Activated B cell treated with CpG ODN at 0.5 μM for 24 hours (primary cell): ENCODE measurements at regions not wholly inside any gene's neighbourhood (a gene's known extent, or its start where the extent isn't known, plus 50 kb on each side); places are given as distances from the start of the nearest gene placed in this dataset.

Source experiments
- ATAC-seq: fragments of 200-7000 bp; cut with Tn5 transposase; one replicate; pipeline ENCODE4 v1.10.0; 2021; ENCODE audit warnings: low read depth, mild to moderate bottlenecking, moderate library complexity
- CTCF ChIA-PET: fragments of 350-600 bp; sonication (Branson Sonifier 250); formaldehyde crosslinking; loops from one replicate; lab custom pipeline; 2021; ENCODE audit warnings: antibody characterized with exemption; lab: Charles Lee
- POLR2A ChIA-PET: fragments of 350-600 bp; sonication (Branson Sonifier 250); formaldehyde crosslinking; loops from one replicate; lab custom pipeline; 2021; ENCODE audit warnings: antibody characterized with exemption; lab: Charles Lee
- DNase-seq: peaks from one replicate; pipeline ENCODE4 v3.0.0; 2022
- H3K27ac Mint-ChIP-seq: one replicate; pipeline ENCODE4 v1.8.0; 2020; ENCODE audit warnings: mixed read lengths
- H3K27me3 Mint-ChIP-seq: one replicate; pipeline ENCODE4 v1.8.0; 2021; ENCODE audit warnings: mixed read lengths
- H3K36me3 Mint-ChIP-seq: one replicate; pipeline ENCODE4 v1.8.0; 2021; ENCODE audit warnings: low read depth, mixed read lengths
- H3K4me1 Mint-ChIP-seq: one replicate; pipeline ENCODE4 v1.8.0; 2021; ENCODE audit warnings: mixed read lengths
- H3K4me3 Mint-ChIP-seq: one replicate; pipeline ENCODE4 v1.8.0; 2020; ENCODE audit warnings: mild to moderate bottlenecking, mixed read lengths
- H3K9me3 Mint-ChIP-seq: one replicate; pipeline ENCODE4 v1.8.0; 2020; ENCODE audit warnings: mixed read lengths
- intact Hi-C: fragments of 100-400 bp; cut with micrococcal nuclease; formaldehyde crosslinking; loops from one replicate; pipeline ENCODE4 v1.15.1; 2024
- TF ChIP-seq, protein P1 (sequence below): fragments of 200-600 bp; IDR thresholded peaks from one replicate; pipeline ENCODE4 v1.8.0; 2022; ENCODE audit warnings: antibody characterized with exemption, mild to moderate bottlenecking

DNA sequence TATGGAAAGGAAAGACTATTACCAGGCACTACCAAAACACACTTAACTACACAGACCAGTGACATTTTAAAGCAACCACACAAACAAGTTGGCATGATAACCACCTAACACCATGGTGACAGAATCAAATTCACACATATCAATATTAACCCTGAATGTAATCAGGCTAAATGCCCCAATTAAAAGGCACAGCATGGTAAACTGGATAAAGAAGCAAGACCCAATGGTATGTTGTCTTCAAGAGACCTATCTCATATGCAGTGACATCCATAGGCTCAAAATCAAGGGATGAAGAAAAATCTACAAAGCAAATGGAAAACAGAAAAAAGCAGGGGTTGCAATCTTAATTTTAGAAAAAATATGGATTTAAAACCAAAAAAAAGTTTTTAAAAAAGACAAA, 86.0 kb downstream of the SAMD9 start:
- peaks cover 19% of the 10 kb centered on the region for H3K9me3 Mint-ChIP-seq
- ATAC-seq (no peak), DNase-seq (no peak)
- H3K36me3 Mint-ChIP-seq = no peaks in the 10 kb centered on the region
- no peak overlapping the region for H3K4me3 Mint-ChIP-seq
- no peak overlapping the region for H3K27ac Mint-ChIP-seq
- ChIA-PET CTCF (no interaction called here), POLR2A (no interaction called here)
- intact Hi-C loops = no loop called here
- H3K4me1 Mint-ChIP-seq = no peaks in the 10 kb centered on the region
- TF ChIP-seq, protein P1, sequence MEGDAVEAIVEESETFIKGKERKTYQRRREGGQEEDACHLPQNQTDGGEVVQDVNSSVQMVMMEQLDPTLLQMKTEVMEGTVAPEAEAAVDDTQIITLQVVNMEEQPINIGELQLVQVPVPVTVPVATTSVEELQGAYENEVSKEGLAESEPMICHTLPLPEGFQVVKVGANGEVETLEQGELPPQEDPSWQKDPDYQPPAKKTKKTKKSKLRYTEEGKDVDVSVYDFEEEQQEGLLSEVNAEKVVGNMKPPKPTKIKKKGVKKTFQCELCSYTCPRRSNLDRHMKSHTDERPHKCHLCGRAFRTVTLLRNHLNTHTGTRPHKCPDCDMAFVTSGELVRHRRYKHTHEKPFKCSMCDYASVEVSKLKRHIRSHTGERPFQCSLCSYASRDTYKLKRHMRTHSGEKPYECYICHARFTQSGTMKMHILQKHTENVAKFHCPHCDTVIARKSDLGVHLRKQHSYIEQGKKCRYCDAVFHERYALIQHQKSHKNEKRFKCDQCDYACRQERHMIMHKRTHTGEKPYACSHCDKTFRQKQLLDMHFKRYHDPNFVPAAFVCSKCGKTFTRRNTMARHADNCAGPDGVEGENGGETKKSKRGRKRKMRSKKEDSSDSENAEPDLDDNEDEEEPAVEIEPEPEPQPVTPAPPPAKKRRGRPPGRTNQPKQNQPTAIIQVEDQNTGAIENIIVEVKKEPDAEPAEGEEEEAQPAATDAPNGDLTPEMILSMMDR = no peak
- peaks cover 8% of the 10 kb centered on the region for H3K27me3 Mint-ChIP-seq

DNA sequence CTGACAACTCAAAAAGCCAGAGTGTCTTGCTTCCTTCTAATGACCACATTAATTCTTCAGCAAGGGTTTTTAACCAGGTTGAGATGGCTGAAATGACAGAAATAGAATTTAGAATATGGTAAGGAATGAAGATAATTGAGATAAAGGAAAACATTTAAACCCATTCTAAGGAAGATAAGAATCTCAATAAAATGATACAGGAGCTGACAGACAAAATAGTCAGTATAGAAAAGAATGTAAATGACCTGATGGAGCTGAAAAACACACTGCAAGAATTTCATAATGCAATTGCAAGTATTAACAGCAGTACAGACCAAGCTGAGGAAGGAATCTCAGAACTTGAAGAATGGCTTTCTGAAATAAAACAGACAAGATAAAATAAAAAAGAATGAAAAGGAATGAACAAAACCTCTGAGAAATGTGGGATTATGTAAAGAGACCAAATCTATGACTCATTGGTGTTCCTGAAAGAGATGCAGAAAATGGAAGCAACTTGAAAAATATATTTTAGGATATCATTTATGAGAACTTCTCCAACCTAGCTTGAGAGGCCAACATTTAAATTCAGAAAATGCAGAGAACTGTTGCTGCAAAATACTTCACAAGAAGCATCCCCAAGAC, 87.1 kb downstream of the SAMD9 start:
- ChIA-PET CTCF (no interaction called here), POLR2A (interaction anchor here (0.7 kb wide), 1 partner anchor 26 kb away, joined by 4 read pairs; no protein-coding TSS in a partner anchor)
- TF ChIP-seq, protein P1 = no peak
- Mint-ChIP-seq H3K27ac (no peak overlapping the region), H3K9me3 (peaks cover 19% of the 10 kb centered on the region), H3K4me1 (no peaks in the 10 kb centered on the region), H3K4me3 (no peak overlapping the region), H3K36me3 (no peaks in the 10 kb centered on the region), H3K27me3 (peaks cover 8% of the 10 kb centered on the region)
- no peak for ATAC-seq
- no peak for DNase-seq
- intact Hi-C loops = no loop called here

DNA sequence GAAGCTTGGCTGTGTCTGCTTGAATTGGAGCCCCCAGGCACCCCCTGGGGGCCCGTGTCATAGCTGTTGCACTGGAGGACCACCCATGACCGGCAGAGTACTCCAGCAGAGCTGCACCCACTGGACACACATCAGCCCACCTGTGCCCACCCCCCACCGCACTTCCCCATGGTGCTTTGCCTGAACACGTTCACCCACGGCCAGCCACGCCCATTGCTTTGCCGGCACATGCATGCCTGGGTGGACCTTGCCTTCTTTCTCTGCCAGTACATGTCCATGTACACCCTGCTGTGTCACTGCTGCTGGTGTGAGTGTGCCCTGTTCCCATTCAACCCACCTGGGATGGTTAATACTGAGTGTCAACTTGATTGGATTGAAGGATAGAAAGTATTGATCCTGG, 88.7 kb downstream of the SAMD9 start:
- no peaks in the 10 kb centered on the region for H3K36me3 Mint-ChIP-seq
- no peak overlapping the region for H3K27ac Mint-ChIP-seq
- H3K4me1 Mint-ChIP-seq = no peaks in the 10 kb centered on the region
- ATAC-seq = no peak
- intact Hi-C loops = no loop called here
- H3K9me3 Mint-ChIP-seq = peaks cover 19% of the 10 kb centered on the region
- no peak for DNase-seq
- H3K4me3 Mint-ChIP-seq = no peak overlapping the region
- peaks cover 8% of the 10 kb centered on the region for H3K27me3 Mint-ChIP-seq
- TF ChIP-seq, protein P1 = no peak
- ChIA-PET POLR2A (no interaction called here), CTCF (no interaction called here)

DNA sequence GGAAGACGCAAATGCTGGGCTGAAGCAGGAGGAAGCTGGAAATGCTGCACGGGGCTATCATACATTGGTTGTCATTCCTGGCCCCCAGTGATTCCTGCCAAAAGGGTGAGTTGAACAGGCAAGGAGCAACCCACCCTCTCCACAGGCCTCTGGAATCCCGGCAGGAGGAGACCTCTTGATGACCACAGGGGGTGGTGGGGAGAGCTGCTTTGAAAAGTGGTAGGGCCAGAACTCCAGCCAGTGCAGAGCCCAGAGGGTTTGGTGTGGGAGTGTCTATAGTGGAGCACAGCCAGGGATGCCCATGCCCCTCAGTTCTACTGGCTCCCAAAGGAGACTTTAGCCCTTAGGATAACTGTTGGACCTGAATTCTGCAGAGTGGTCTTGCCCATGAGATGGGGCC, 89.2 kb downstream of the SAMD9 start:
- DNase-seq (no peak), ATAC-seq (no peak)
- Mint-ChIP-seq H3K27me3 (peaks cover 8% of the 10 kb centered on the region), H3K27ac (no peak overlapping the region), H3K9me3 (peaks cover 19% of the 10 kb centered on the region), H3K4me3 (no peak overlapping the region), H3K36me3 (no peaks in the 10 kb centered on the region), H3K4me1 (no peaks in the 10 kb centered on the region)
- intact Hi-C loops = no loop called here
- CTCF ChIA-PET = no interaction called here
- TF ChIP-seq, protein P1 = no peak
- POLR2A ChIA-PET = no interaction called here

DNA sequence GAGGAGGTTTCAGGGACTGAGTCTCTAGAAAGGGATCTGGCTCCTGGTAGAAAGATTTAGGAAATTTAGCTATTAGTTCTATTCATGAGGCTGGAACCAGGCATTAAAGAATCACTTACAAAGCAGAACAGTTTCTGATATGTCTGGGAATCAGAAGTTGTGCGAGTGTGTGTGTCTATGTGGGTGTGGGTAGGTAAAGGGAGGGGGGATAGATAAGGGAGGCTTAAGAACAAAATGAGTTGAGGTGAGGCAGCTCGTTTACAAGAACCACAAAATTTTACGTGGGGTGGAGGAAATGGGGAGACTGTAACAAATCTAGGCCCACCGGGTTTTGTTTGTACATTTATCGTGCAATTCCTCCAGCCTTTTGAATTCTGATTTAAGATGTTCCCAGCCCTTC, 90.7 kb downstream of the SAMD9 start:
- H3K4me1 Mint-ChIP-seq = no peaks in the 10 kb centered on the region
- H3K9me3 Mint-ChIP-seq = peaks cover 13% of the 10 kb centered on the region
- TF ChIP-seq, protein P1 = no peak
- CTCF ChIA-PET = no interaction called here
- POLR2A ChIA-PET = no interaction called here
- H3K4me3 Mint-ChIP-seq = no peak overlapping the region
- H3K36me3 Mint-ChIP-seq = no peaks in the 10 kb centered on the region
- DNase-seq = no peak
- peaks cover 8% of the 10 kb centered on the region for H3K27me3 Mint-ChIP-seq
- H3K27ac Mint-ChIP-seq = no peak overlapping the region
- no peak for ATAC-seq
- intact Hi-C loops = no loop called here
